ENCODE measurements at regions not wholly inside any gene's neighbourhood (a gene's known extent, or its start where the extent isn't known, plus 50 kb on each side); places are given as distances from the start of the nearest gene placed in this dataset.

DNA sequence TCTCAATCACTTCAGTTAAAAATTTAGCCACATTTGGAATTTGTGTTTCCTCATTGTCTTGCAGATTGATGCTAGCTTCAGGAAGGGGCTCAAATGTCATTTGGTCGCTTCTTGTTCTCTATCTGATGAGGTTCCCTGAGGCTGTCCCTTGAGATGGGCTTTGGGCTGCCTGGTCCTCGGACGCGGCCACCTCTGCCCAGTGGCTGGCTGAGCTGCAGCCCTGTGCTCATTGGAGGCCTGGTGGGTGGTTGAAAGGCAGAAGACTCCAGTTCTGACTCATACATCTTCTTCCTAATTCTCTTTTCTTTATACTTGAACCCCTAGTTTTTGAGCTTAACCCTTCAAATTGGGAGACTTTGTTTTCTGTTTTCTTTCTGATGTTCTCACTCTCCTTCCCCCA is 78.8 kb upstream of the NTRK2 start:
- DNase-seq: no peak

DNA sequence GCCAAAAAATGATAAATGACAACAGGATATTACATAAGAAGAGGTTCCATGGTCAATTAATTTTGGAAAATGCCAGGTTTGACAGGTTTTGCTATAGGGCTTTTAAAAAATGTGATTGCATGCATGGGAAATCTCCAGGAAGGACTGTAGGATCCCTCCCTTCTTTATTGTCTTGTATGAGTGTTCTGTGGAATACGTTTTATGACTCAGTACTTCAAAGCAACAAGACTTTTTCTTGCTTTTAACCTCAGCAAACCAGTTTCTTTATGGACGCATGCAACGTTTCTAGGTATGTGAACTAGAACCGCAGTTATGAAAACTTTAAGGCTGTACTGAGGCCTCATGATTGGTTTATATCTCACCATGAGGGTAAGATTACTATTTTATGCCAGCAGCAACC is 76.6 kb upstream of the NTRK2 start:
- no peak for DNase-seq

DNA sequence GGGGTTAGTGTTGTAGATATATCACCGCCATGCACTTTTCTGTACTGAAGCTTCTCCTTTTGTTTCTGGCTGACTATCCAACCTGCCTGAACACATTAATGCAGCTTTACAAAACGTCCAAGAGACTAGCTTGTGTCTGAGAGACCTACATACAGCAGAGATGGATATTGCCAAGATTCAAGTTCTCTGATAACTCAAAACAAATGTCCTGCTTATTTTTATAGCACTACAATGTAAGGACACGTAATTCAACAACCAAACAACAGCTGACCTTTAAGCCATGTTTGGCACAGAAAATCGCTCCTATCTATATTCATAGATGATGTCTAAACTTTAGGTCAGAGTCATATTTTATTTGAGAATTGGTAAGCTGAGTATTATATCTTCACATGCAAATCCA is 76.2 kb upstream of the NTRK2 start:
- DNase-seq: no peak

DNA sequence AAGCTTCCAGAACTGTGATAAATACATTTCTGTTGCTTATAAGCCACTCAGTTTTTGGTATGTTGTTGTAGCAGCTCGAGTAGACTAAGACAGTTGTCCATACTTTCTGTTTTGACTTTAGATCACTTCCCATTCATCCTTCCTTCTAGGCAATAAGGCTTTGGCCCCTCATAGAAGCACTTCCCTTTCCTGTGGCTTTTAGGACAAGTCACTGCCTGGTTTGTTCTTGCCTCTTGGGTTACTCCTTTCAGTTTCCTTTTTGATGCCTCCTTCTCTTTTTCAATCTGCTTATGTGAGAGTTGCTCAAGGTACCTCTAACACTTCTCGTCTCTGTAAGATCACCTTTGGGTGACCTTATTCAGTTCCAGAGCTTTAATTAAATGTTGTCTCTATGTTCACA is 72.4 kb upstream of the NTRK2 start:
- peak; percentile 1 for DNase-seq

DNA sequence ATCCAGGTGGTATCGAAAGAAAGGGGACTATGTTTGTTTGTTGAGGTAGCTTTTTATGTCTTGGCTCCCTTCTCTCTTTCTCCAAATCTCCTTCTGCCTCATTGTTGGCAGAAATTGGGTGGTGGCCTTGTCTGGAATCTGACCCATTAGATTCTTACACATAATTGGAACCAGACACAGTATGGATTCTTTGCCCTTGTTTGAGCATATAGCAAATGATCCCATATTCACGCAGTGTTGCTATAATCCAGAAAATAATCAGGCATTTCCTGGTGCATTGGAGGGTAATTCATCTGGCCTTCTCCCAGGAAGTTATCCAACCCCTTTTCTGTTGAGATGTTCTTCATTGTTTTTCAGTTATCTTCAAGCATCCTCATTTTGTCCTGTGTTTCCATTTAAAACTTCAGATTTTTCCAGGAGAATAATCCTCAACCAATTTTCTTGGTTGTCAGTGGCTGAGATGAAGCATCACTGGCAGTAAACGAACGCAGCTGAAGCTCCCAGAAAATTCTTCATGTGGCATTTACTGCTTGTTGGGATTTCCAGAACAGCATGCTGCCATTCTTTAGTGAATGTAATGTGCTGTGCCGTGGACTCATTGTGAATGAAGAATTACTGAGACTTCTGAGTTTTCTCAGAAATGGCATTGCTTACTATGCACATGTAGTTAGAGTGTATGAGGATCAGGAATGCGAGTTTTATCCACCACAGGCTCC is 70.5 kb upstream of the NTRK2 start:
- no peak for DNase-seq

DNA sequence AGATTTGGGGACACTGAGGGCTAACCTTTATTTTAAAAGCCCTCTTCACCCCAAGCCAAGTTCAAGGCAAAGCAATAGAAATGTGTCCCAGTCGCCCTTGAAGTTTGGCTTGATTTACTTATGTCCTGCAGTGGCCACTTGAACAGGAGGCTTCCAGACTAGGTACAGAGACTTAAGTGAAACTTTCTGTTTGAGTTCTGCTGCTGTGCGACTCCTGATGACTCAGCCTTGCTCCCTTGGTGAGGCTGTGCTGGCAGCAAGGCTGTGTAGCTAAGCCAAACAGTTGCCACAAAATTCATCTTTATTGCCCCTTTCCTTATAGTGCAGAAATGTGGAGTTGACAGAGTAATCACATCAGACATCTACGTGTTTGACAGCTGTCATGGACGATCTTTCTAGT is 68.8 kb upstream of the NTRK2 start:
- no peak for DNase-seq

DNA sequence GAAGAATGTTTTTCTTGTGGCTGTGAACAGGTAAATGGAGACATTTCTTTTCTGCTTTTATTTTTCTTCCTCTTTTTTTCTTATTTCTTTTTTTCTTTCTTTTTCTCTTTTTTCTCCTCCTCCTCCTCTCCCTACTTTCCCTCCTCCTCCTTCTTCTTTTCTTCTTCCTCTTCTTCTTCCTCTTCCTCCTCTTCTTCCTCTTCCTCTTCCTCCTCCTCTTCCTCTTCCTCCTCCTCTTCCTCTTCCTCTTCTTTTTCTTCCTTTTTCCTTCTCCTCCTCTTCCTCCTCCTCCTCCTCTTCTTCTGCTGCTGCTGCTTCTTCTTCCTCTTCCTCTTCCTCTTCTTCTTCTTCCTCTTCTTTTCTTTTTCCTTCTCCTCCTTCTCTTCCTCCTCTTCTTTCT is 65.3 kb upstream of the NTRK2 start:
- DNase-seq: no peak

DNA sequence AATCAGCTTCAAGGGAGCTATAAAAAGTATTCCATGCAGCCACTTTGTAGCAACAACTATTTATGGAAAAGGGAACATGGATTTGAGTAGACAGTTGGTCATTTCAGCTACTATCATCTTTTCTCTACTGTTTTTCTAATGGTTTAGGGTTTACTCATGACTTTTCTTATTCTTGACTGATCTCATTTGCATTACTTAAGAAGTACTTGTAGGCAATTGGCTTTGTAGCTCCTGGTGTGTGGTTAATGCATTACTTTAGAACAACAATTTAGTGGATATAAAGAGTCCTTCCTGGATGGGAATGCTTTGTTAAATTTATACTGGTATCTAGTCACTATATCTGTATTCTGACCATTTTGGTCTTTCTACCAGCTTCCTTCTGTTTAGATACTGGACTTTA is 59.8 kb upstream of the NTRK2 start:
- no peak for DNase-seq

DNA sequence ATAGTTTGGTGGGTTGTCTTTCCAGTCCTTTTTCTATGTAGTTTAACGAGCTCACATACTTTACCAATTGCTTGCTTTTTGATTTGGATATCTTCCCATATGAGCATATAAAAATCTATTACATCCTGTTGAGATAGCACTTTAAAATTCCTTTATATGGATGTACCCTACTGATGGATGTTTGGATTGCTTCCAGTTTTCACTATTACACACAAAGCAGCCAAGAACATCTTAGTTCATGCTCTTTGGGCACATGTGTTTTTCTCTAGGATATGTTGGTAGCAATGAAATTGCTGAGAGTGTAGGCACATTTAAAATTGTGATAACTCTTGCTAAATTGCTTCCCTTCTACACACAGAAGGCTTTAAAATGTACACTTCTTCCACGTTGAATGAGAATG is 56.1 kb upstream of the NTRK2 start:
- DNase-seq: no peak

DNA sequence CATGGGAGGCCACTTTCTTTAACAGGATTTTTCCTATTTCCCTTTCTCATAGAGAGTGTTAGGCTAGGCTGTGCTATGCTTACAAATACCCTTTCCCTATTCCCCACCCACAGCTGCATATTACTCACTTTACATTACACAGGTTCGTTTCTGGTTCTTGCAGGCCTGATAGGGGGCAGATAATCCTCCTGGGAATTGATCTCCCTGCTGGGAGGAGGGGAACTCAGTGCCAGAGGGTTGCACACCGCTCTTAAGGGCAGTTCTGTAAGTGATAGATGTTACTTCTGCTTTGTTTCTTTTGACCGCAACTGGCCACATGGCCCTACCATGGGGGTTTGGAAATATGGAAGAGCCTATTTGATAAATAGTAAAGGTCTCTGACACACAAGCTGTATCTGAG is 54.0 kb upstream of the NTRK2 start:
- no peak for DNase-seq

DNA sequence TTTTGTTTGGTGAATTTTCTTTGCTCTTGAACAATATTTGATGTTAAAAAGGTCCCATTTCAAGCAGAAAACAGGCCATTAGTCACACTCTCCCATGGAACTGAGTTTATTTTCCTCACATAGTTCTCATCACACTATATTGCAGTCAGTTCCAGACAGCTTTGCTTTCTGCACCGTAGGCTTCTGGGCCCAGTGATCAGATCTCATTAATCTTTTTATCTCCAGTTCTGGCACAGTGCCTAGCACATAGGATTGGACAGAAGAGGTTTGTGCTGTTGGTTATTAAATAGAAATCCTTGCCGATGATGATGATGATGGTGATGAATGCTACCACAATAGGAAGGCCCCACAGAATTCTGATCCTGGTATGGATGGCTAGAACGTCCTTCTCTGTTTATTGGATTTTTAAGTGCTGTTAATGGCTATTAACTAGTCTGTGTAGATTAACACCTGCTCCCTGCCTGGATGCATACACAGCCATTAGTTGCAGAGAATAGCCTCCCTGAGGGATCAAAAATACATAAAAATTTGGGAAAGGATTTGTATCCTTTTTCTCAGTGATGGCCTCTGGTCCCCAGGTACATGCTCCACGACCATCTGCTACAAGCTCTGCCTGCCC is 52.0 kb upstream of the NTRK2 start:
- no peak for DNase-seq
